Omental fat pad (tissue), 3 donors: ENCODE measurements at regions not wholly inside any gene's neighbourhood (a gene's known extent, or its start where the extent isn't known, plus 50 kb on each side); places are given as distances from the start of the nearest gene placed in this dataset.
"Not testable (repeated sequence)": the region's sequence is repeated elsewhere in the genome, so short reads cannot be mapped to it uniquely, and the experiment has no call there.

ENCODE experiments used
- ATAC-seq: fragments of 150-250 bp; one replicate; pipeline ENCODE4 v1.9.1; 2016; ENCODE audit warnings: mild to moderate bottlenecking, moderate library complexity; ENCODE audit not compliant: low FRiP score
- DNase-seq: peaks from one replicate; pipeline ENCODE4 v3.0.0-alpha.2; 2019; ENCODE audit warnings: low spot score
- TF ChIP-seq, protein P1 (sequence below), 3 donors: fragments of 450-650 bp; IDR thresholded peaks; one replicate each; pipeline ENCODE4 v1.5.1; 2016 to 2017; ENCODE audit warnings: antibody characterized with exemption in 3 of 3, mild to moderate bottlenecking in 3 of 3, moderate library complexity in 2 of 3

- no peak for DNase-seq
- ATAC-seq = no peak
- TF ChIP-seq, protein P1, sequence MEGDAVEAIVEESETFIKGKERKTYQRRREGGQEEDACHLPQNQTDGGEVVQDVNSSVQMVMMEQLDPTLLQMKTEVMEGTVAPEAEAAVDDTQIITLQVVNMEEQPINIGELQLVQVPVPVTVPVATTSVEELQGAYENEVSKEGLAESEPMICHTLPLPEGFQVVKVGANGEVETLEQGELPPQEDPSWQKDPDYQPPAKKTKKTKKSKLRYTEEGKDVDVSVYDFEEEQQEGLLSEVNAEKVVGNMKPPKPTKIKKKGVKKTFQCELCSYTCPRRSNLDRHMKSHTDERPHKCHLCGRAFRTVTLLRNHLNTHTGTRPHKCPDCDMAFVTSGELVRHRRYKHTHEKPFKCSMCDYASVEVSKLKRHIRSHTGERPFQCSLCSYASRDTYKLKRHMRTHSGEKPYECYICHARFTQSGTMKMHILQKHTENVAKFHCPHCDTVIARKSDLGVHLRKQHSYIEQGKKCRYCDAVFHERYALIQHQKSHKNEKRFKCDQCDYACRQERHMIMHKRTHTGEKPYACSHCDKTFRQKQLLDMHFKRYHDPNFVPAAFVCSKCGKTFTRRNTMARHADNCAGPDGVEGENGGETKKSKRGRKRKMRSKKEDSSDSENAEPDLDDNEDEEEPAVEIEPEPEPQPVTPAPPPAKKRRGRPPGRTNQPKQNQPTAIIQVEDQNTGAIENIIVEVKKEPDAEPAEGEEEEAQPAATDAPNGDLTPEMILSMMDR (IDR thresholded peaks at IDR 0.05) = no peak
These were observed 79.5 kb upstream of the DMRT1 start for GRCh38 chr9:761793-762560.

DNA sequence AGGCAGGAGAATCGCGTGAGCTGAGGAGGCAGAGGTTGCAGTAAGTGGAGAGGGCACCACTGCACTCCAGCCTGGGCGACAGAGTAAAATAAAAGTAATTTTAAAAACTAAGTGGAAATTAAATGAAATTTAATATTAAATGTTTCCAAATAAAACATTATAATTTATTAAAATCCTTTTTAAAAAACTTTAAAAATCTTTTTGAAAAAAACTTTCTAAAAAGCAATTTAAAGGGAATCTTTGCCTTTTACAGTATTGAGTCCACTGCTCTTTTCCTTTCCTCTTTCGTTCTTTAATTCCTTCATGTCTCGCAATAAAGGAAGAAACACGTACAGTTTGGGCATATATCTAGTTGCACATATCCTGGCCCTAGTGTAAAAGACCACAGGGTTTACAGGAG, 77.8 kb upstream of the DMRT1 start:
- TF ChIP-seq, protein P1 (IDR thresholded peaks at IDR 0.05) = no peak
- DNase-seq = no peak
- ATAC-seq = no peak

DNA sequence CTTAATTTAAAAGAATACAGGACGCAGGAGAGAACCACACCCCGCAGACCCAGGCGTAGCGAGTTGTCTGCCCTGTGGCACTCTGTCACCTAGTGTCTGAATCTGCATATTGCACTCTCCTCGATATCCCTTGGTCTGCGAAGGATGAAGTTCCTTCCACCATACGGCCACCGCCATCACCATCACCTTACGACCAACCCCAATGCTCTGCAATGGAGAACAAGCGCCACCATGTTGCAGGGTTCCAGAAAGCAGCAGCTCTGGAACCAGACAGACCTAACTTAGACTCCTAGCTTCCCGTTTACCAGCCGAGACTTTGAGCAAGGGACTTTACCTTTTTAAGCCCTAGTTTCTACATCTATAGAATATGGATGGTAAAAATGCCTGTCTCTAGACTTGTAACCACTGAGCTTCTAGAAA, 77.4 kb upstream of the DMRT1 start:
- TF ChIP-seq, protein P1 (IDR thresholded peaks at IDR 0.05) = peak in 2 of 3 donors; percentile 26 to 58
- no peak for DNase-seq
- ATAC-seq = peak; percentile 85

DNA sequence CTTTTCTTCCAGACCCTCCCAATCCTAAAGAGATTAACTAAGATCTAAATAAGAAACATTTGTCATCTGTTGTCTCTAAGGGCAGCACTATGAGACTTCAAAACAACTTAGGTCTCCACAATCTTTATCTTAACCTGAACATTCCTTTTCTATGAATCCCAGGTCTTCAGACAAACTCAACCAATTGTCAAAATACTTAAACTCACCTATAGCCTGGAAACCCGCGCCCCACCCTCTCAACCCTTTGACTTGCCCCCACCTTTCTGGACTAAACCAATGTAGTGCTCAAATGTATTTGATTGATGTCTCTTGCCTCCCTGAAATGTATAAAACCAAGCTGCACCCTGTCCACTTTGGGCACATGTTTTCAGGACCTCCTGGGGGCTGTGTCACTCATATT, 76.5 kb upstream of the DMRT1 start:
- DNase-seq = no peak
- ATAC-seq = no peak
- TF ChIP-seq, protein P1 (IDR thresholded peaks at IDR 0.05) = no peak

DNA sequence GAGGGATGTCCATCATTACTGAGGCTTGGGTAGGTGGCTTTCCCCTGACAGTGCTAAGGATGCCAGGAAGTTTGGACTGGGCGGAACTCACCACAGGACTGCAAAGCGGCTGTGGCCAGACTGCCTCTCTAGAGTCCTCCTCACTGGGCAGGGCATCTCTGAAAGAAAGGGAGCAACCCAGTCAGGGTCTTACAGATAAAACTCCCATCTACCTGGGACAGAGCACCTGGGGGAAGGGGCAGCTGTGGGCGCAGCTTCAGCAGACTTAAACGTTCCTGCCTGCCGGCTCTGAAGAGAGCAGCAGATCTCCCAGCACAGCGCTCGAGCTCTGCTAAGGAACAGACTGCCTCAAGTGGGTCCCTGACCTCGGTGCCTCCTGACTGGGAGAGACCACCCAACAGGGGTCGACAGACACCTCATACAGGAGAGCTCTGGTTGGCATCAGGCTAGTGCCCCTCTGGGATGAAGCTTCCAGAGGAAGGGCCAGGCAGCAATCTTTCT, 74.4 kb upstream of the DMRT1 start:
- not testable (repeated sequence) for ATAC-seq, DNase-seq

DNA sequence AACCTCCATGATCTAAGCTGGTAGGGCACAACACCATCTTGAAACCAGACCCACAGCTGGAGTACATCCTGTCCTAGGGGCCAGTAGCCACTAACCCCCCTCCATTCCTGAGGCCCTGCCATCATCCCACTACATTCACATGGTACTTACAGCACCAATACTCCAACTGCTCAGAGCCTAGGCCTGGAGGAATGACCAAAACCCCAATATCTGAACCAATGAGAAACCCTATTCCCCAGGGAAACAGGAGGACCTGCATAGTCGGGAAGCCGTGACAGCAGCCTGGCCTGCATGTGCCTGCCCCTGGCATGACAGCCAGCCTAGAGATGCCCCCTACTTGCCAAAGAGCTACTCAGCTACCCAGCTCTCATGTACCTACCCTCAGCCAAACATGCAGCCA, 65.4 kb upstream of the DMRT1 start:
- ATAC-seq (no peak), DNase-seq (no peak)

DNA sequence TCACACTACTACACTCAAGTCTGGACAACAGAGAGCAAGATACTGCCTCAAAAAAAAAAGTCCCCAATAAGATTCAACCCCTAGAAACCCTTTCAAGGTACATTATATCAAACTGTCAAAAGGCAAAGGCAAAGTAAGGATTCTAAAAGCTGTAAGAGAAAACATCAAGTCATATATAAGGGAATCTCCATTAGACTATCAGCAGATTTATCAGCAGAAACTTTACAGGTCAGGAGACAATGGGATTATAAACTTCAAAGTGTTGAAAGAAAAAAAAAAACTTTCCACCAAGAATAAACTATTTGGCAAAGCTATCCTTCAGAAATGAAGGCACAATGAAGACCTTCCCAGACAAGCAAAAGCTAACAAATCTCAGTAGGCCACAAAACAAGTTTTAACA, 63.5 kb upstream of the DMRT1 start:
- TF ChIP-seq, protein P1 (IDR thresholded peaks at IDR 0.05) = no peak

More for the DNA sequence above, 65.4 kb upstream of the DMRT1 start:
- TF ChIP-seq, protein P1 (IDR thresholded peaks at IDR 0.05) = no peak

More for the DNA sequence above, 63.5 kb upstream of the DMRT1 start:
- ATAC-seq (no peak), DNase-seq (no peak)
